ENCODE measurements at regions not wholly inside any gene's neighbourhood (a gene's known extent, or its start where the extent isn't known, plus 50 kb on each side); places are given as distances from the start of the nearest gene placed in this dataset.

DNA sequence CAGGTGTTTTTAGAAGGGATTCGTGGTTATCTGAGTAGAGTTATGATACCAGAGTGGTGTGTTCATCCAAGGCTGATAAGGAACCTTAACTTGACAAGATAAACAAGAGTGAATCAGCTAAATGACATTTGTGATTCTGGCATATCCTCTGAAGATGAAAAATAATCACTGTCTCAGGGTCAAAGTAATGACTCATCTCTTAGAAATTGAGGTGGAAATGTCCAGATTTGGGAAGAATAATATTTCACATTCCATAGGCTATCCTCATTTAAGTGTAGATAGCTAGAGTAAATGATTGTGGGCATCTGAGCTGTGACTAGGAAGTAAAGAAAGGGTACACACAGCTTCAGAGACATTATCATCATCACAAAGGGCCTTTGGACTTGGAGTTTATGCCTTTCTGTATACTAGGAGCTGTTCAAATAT, 255.7 kb downstream of the GJA1 start:
- intact Hi-C loops (cut with DNase I): no loop called here
- H3K4me3 ChIP-seq: no peak overlapping the region
- peaks cover 13% of the 10 kb centered on the region for H3K4me1 ChIP-seq
- no peaks in the 10 kb centered on the region for H3K36me3 ChIP-seq
- no peaks in the 10 kb centered on the region for H3K9me3 ChIP-seq
- H3K27me3 ChIP-seq: no peaks in the 10 kb centered on the region
- no peak overlapping the region for H3K27ac ChIP-seq
- TF ChIP-seq POLR2AphosphoS5 (IDR thresholded peaks at IDR 0.05; ENCODE audit: insufficient read depth in 1 of 2, low read depth in 1 of 2) (no peak), POLR2A (IDR thresholded peaks at IDR 0.05) (no peak)
- TF ChIP-seq, protein P1, sequence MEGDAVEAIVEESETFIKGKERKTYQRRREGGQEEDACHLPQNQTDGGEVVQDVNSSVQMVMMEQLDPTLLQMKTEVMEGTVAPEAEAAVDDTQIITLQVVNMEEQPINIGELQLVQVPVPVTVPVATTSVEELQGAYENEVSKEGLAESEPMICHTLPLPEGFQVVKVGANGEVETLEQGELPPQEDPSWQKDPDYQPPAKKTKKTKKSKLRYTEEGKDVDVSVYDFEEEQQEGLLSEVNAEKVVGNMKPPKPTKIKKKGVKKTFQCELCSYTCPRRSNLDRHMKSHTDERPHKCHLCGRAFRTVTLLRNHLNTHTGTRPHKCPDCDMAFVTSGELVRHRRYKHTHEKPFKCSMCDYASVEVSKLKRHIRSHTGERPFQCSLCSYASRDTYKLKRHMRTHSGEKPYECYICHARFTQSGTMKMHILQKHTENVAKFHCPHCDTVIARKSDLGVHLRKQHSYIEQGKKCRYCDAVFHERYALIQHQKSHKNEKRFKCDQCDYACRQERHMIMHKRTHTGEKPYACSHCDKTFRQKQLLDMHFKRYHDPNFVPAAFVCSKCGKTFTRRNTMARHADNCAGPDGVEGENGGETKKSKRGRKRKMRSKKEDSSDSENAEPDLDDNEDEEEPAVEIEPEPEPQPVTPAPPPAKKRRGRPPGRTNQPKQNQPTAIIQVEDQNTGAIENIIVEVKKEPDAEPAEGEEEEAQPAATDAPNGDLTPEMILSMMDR (IDR thresholded peaks at IDR 0.05): no peak
- no peak for DNase-seq (ENCODE audit: extremely low spot score in 2 of 2)

GRCh38 chr6:121694389-121694788, 258.9 kb downstream of the GJA1 start:
- Histone ChIP-seq H3K4me1 (peaks cover 16% of the 10 kb centered on the region), H3K27me3 (no peaks in the 10 kb centered on the region), H3K4me3 (no peak overlapping the region), H3K27ac (no peak overlapping the region), H3K9me3 (no peaks in the 10 kb centered on the region), H3K36me3 (no peaks in the 10 kb centered on the region)
- TF ChIP-seq POLR2A (IDR thresholded peaks at IDR 0.05) (no peak), POLR2AphosphoS5 (IDR thresholded peaks at IDR 0.05; ENCODE audit: insufficient read depth in 1 of 2, low read depth in 1 of 2) (no peak)
- TF ChIP-seq, protein P1 (IDR thresholded peaks at IDR 0.05): no peak
- intact Hi-C loops (cut with DNase I): no loop called here
- DNase-seq (ENCODE audit: extremely low spot score in 2 of 2): no peak

DNA sequence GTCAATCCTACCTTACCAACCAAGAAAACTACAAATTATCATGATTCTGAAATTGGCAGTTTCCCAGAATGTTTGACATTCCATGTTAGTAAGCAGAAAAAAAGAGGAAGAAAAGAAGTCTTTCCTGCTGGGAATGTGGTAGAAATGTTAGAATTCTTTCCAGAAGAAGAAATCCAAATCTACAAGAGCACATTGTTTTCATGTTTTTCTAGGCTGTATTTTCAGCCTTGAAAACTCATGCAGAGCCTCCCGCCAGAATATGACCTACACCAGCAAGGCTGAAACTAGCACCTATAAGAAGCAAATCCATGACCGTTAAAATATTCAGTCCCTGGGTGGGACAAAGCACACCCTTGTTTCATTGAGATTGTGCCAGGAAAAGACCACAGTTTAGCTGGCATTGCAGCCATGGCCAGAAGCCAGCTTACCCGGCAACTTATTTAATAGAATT, 259.4 kb downstream of the GJA1 start:
- Histone ChIP-seq H3K9me3 (no peaks in the 10 kb centered on the region), H3K27ac (no peak overlapping the region), H3K36me3 (no peaks in the 10 kb centered on the region), H3K4me3 (no peak overlapping the region), H3K4me1 (peaks cover 17% of the 10 kb centered on the region), H3K27me3 (no peaks in the 10 kb centered on the region)
- TF ChIP-seq POLR2A (IDR thresholded peaks at IDR 0.05): no peak
- TF ChIP-seq POLR2AphosphoS5 (IDR thresholded peaks at IDR 0.05; ENCODE audit: insufficient read depth in 1 of 2, low read depth in 1 of 2): no peak
- TF ChIP-seq, protein P1 (IDR thresholded peaks at IDR 0.05): no peak
- intact Hi-C loops (cut with DNase I): no loop called here
- no peak for DNase-seq (ENCODE audit: extremely low spot score in 2 of 2)

DNA sequence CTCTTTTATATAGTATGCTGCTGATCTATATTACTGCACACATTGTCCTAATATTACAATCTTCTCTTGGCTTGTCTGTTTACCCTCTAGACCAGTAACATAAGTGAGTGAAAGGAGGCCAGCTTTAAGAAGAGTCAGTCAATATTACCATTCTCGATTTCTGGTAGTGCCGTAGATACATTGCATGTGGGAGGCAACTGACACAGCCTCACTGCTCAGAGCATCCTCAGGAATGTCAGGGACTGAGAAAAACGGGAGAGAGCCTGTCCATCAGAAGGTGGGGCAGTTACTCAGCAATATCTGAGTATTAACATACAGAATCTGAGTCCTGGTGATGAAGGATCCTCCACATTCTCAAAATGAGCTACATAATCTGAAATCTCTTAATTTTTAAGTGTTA, 259.9 kb downstream of the GJA1 start:
- intact Hi-C loops (cut with DNase I): no loop called here
- H3K4me1 ChIP-seq: peaks cover 17% of the 10 kb centered on the region
- TF ChIP-seq, protein P1 (IDR thresholded peaks at IDR 0.05): no peak
- TF ChIP-seq POLR2AphosphoS5 (IDR thresholded peaks at IDR 0.05; ENCODE audit: insufficient read depth in 1 of 2, low read depth in 1 of 2) (no peak), POLR2A (IDR thresholded peaks at IDR 0.05) (no peak)

GRCh38 chr6:121697921-121698320, 262.5 kb downstream of the GJA1 start:
- H3K27ac ChIP-seq: no peak overlapping the region
- H3K4me3 ChIP-seq: no peak overlapping the region
- no peaks in the 10 kb centered on the region for H3K9me3 ChIP-seq
- no peaks in the 10 kb centered on the region for H3K36me3 ChIP-seq
- no peaks in the 10 kb centered on the region for H3K27me3 ChIP-seq
- DNase-seq (ENCODE audit: extremely low spot score in 2 of 2): no peak
- peaks cover 4% of the 10 kb centered on the region for H3K4me1 ChIP-seq
- TF ChIP-seq, protein P1 (IDR thresholded peaks at IDR 0.05): no peak
- TF ChIP-seq POLR2A (IDR thresholded peaks at IDR 0.05) (no peak), POLR2AphosphoS5 (IDR thresholded peaks at IDR 0.05; ENCODE audit: insufficient read depth in 1 of 2, low read depth in 1 of 2) (no peak)
- intact Hi-C loops (cut with DNase I): no loop called here

More for the DNA sequence above, 259.9 kb downstream of the GJA1 start:
- Histone ChIP-seq H3K27me3 (no peaks in the 10 kb centered on the region), H3K27ac (no peak overlapping the region), H3K4me3 (no peak overlapping the region), H3K36me3 (no peaks in the 10 kb centered on the region), H3K9me3 (no peaks in the 10 kb centered on the region)
- DNase-seq (ENCODE audit: extremely low spot score in 2 of 2): no peak

Measured in vagina (tissue), 2 donors.